OCI-LY1 (cell line): ENCODE measurements at regions not wholly inside any gene's neighbourhood (a gene's known extent, or its start where the extent isn't known, plus 50 kb on each side); places are given as distances from the start of the nearest gene placed in this dataset.

Experiments
- EZH2 ChIP-seq: fragments of 200-600 bp; sonication (generic), shearing (Covaris generic); IDR thresholded peaks from 2 replicates; pipeline ENCODE4 v1.8.0; 2017; ENCODE audit warnings: borderline replicate concordance, mixed run types, mild to moderate bottlenecking, antibody characterized with exemption, low read length, moderate library complexity, mixed read lengths
- TF ChIP-seq, protein P1 (sequence below): fragments of 200-600 bp; sonication (generic), shearing (Covaris generic); IDR thresholded peaks from 2 replicates; pipeline ENCODE4 v1.5.1; 2017; ENCODE audit warnings: mild to moderate bottlenecking, antibody characterized with exemption, low read length, moderate library complexity, mixed read lengths

DNA sequence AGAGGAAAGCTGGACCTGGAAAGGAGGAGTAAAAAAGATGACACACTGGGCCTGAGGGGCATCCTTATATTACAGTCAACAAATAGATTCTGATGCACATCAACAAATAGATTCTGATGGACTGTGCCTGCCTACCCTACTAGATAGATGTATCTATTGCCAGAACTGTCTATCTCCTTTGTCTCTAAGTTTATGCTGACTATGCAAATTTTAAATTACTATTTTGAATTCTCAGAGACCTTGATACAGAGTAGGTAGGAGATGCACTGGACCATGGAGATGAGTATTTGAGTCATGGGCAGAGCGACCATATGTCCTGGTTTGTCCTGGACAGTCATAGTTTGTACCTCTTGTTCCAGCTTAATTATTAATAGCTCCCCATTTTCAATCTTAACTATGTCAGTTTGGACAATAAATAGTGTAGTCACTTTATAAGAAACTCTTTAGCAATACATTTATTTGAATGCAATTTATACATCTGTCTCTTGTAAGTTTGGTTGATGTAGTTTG, 247.9 kb upstream of the PPP1R2C start:
- TF ChIP-seq, protein P1, sequence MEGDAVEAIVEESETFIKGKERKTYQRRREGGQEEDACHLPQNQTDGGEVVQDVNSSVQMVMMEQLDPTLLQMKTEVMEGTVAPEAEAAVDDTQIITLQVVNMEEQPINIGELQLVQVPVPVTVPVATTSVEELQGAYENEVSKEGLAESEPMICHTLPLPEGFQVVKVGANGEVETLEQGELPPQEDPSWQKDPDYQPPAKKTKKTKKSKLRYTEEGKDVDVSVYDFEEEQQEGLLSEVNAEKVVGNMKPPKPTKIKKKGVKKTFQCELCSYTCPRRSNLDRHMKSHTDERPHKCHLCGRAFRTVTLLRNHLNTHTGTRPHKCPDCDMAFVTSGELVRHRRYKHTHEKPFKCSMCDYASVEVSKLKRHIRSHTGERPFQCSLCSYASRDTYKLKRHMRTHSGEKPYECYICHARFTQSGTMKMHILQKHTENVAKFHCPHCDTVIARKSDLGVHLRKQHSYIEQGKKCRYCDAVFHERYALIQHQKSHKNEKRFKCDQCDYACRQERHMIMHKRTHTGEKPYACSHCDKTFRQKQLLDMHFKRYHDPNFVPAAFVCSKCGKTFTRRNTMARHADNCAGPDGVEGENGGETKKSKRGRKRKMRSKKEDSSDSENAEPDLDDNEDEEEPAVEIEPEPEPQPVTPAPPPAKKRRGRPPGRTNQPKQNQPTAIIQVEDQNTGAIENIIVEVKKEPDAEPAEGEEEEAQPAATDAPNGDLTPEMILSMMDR, result no peak
- TF ChIP-seq EZH2, result no peak
